CD8-positive, alpha-beta memory T cell (primary cell): ENCODE measurements at regions not wholly inside any gene's neighbourhood (a gene's known extent, or its start where the extent isn't known, plus 50 kb on each side); places are given as distances from the start of the nearest gene placed in this dataset.

Experiments used
- CTCF ChIA-PET: fragments of 350-600 bp; sonication (Branson Sonifier 250); formaldehyde crosslinking; loops from one replicate; lab custom pipeline; 2021; ENCODE audit warnings: antibody characterized with exemption; lab: Charles Lee
- POLR2A ChIA-PET: fragments of 350-600 bp; sonication (Branson Sonifier 250); formaldehyde crosslinking; loops from one replicate; lab custom pipeline; 2021; ENCODE audit warnings: antibody characterized with exemption; lab: Charles Lee
- DNase-seq, 5 donors: peaks; one replicate each; pipeline versions ENCODE4 v3.0.0 to v3.0.0-alpha.2; 2020 to 2022; ENCODE audit warnings: mixed read lengths in 1 of 5
- H3K27ac ChIP-seq: one replicate; pipeline ENCODE4 v1.7.0; 2013; ENCODE audit warnings: low read depth, mild to moderate bottlenecking, low read length, moderate library complexity
- H3K27me3 ChIP-seq: 2 replicates; pipeline ENCODE4 v1.7.0; 2013; ENCODE audit warnings: low read length, mild to moderate bottlenecking; ENCODE audit not compliant: insufficient read depth, poor library complexity, severe bottlenecking
- H3K36me3 ChIP-seq: 2 replicates; pipeline ENCODE4 v1.7.0; 2013; ENCODE audit warnings: mild to moderate bottlenecking, low read length, moderate library complexity; ENCODE audit not compliant: insufficient read depth
- H3K4me1 ChIP-seq: 2 replicates; pipeline ENCODE4 v1.7.0; 2013; ENCODE audit warnings: mild to moderate bottlenecking, low read length, moderate library complexity; ENCODE audit not compliant: insufficient read depth
- H3K4me3 ChIP-seq: 2 replicates; pipeline ENCODE4 v1.7.0; 2013; ENCODE audit warnings: mild to moderate bottlenecking, low read length
- H3K9me3 ChIP-seq: 2 replicates; pipeline ENCODE4 v1.7.0; 2013; ENCODE audit warnings: mild to moderate bottlenecking, low read length
- H3K27ac Mint-ChIP-seq, 8 donors: one replicate each; pipeline ENCODE4 v1.8.0; 2020 to 2021; ENCODE audit warnings: mixed read lengths in 8 of 8, mild to moderate bottlenecking in 6 of 8, inconsistent platforms in 3 of 8, moderate library complexity in 3 of 8
- H3K27me3 Mint-ChIP-seq, 2 donors: one replicate each; pipeline ENCODE4 v1.8.0; 2020 to 2021; ENCODE audit warnings: mixed read lengths in 2 of 2, mild to moderate bottlenecking in 1 of 2, moderate library complexity in 1 of 2
- H3K36me3 Mint-ChIP-seq, 3 donors: one replicate each; pipeline ENCODE4 v1.8.0; 2020 to 2021; ENCODE audit warnings: mixed read lengths in 3 of 3, inconsistent platforms in 1 of 3, mild to moderate bottlenecking in 1 of 3
- H3K4me1 Mint-ChIP-seq, 3 donors: one replicate each; pipeline ENCODE4 v1.8.0; 2020 to 2021; ENCODE audit warnings: mixed read lengths in 3 of 3, inconsistent platforms in 1 of 3, mild to moderate bottlenecking in 1 of 3
- H3K4me3 Mint-ChIP-seq, 7 donors: one replicate each; pipeline ENCODE4 v1.8.0; 2020 to 2021; ENCODE audit warnings: mixed read lengths in 7 of 7, mild to moderate bottlenecking in 6 of 7, moderate library complexity in 4 of 7, inconsistent platforms in 2 of 7
- H3K9me3 Mint-ChIP-seq, 5 donors: one replicate each; pipeline ENCODE4 v1.8.0; 2020 to 2022; ENCODE audit warnings: mixed read lengths in 5 of 5, mild to moderate bottlenecking in 3 of 5, moderate library complexity in 2 of 5, inconsistent platforms in 1 of 5

- CTCF ChIA-PET, result no interaction called here
- POLR2A ChIA-PET, result no interaction called here
These were observed 357.4 kb downstream of the TDRD3 start for GRCh38 chr13:60754211-60755090.

DNA sequence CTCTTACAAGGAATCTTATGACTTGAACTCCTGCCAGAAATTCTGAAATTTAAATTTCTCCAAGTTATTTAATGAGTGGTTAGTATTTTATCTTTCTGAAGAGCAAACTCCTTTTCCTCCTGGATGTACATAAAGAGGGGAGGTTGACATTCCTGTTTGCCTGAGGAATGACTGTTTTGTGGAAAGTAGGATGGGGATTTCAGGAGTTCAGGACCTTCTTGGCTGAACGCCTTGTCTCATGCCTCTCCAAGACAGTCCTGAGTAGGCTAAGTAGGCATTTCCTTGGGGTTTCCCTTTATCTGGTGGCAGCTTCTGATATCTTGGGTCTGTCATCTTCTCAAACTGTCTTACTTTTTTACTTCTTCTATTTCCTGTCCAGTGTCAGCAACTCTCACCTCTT is 356.6 kb downstream of the TDRD3 start:
- Mint-ChIP-seq H3K27ac (no peak overlapping the region), H3K36me3 (no peaks in the 10 kb centered on the region), H3K9me3 (peaks cover 1 to 6% (median 5%) of the 10 kb centered on the region in 5 donors), H3K4me3 (no peak overlapping the region), H3K4me1 (no peaks in the 10 kb centered on the region), H3K27me3 (no peaks in the 10 kb centered on the region)
- H3K36me3 ChIP-seq, result no peaks in the 10 kb centered on the region
- H3K4me1 ChIP-seq, result no peaks in the 10 kb centered on the region
- CTCF ChIA-PET, result no interaction called here
- DNase-seq, result no peak
- no peaks in the 10 kb centered on the region for H3K27me3 ChIP-seq
- H3K27ac ChIP-seq, result no peak overlapping the region
- H3K9me3 ChIP-seq, result no peaks in the 10 kb centered on the region
- POLR2A ChIA-PET, result no interaction called here
- no peak overlapping the region for H3K4me3 ChIP-seq

More at GRCh38 chr13:60754211-60755090, 357.4 kb downstream of the TDRD3 start:
- no peaks in the 10 kb centered on the region for H3K27me3 Mint-ChIP-seq
- DNase-seq, result no peak
- Histone ChIP-seq H3K4me3 (no peak overlapping the region), H3K9me3 (no peaks in the 10 kb centered on the region), H3K4me1 (no peaks in the 10 kb centered on the region), H3K27me3 (no peaks in the 10 kb centered on the region), H3K27ac (no peak overlapping the region), H3K36me3 (no peaks in the 10 kb centered on the region)
- H3K27ac Mint-ChIP-seq, result no peak overlapping the region
- no peaks in the 10 kb centered on the region for H3K4me1 Mint-ChIP-seq
- H3K9me3 Mint-ChIP-seq, result peaks cover 1 to 6% (median 4%) of the 10 kb centered on the region in 5 donors
- no peak overlapping the region for H3K4me3 Mint-ChIP-seq
- H3K36me3 Mint-ChIP-seq, result no peaks in the 10 kb centered on the region

DNA sequence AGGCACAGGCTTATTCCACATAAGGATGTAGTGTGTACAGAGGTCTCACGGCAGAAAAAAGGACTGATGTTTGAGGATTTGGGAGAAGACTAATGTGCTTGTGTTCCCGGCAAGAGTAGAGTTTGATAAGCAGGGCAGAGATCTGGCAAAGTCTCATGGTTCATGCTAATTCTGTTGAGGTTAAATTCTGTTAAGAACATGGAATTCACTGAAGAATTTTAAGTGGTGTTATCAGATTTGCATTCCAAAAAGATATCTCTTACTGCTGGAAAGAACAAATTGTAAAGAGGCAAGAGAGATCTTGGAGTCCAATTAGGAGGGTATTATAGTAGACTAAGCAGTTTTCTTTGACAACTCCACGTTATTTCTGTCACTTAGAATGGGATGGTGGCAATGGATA is 348.3 kb downstream of the TDRD3 start:
- POLR2A ChIA-PET, result no interaction called here

GRCh38 chr13:60733933-60734332 is 336.9 kb downstream of the TDRD3 start:
- Histone ChIP-seq H3K4me1 (no peaks in the 10 kb centered on the region), H3K27ac (no peak overlapping the region), H3K36me3 (no peaks in the 10 kb centered on the region), H3K27me3 (no peaks in the 10 kb centered on the region), H3K4me3 (no peak overlapping the region), H3K9me3 (no peaks in the 10 kb centered on the region)
- H3K4me1 Mint-ChIP-seq, result no peaks in the 10 kb centered on the region
- no peak overlapping the region for H3K27ac Mint-ChIP-seq
- H3K4me3 Mint-ChIP-seq, result no peak overlapping the region
- no peaks in the 10 kb centered on the region for H3K36me3 Mint-ChIP-seq
- peaks cover 0 to 2% of the 10 kb centered on the region in 2 donors for H3K27me3 Mint-ChIP-seq
- DNase-seq, result no peak
- H3K9me3 Mint-ChIP-seq, result peaks cover 0 to 14% (median 2%) of the 10 kb centered on the region in 5 donors
- POLR2A ChIA-PET, result no interaction called here
- CTCF ChIA-PET, result no interaction called here

More for the DNA sequence above, 348.3 kb downstream of the TDRD3 start:
- Histone ChIP-seq H3K27me3 (no peaks in the 10 kb centered on the region), H3K9me3 (no peaks in the 10 kb centered on the region), H3K4me1 (no peaks in the 10 kb centered on the region), H3K36me3 (no peaks in the 10 kb centered on the region), H3K27ac (no peak overlapping the region), H3K4me3 (no peak overlapping the region)
- Mint-ChIP-seq H3K4me1 (no peaks in the 10 kb centered on the region), H3K4me3 (no peak overlapping the region), H3K36me3 (no peaks in the 10 kb centered on the region), H3K9me3 (peaks cover 0 to 14% (median 7%) of the 10 kb centered on the region in 5 donors), H3K27me3 (peaks cover 0 to 2% of the 10 kb centered on the region in 2 donors), H3K27ac (no peak overlapping the region)
- CTCF ChIA-PET, result no interaction called here
- DNase-seq, result no peak

DNA sequence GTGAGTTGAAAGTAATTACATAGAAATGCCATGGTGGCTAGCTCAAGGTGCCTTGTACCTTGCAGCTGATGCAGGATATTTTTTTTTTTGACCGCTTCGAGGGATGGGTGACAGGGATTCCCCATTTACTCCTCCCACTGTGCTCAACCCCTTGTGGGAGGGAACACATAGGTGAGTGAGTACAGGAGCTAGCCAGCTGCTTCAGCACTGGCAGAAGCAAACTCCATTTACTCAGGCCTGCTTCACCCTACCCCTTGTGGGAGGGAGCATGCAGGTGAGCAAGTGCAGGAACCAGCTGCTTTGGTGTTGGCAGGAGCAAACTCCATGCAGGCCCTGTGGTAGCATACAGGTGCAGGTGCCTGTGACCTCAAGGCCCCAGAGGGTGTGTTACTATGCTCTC is 330.1 kb downstream of the TDRD3 start:
- peaks cover 0 to under 1% of the 10 kb centered on the region in 2 donors for H3K27me3 Mint-ChIP-seq
- Histone ChIP-seq H3K27me3 (no peaks in the 10 kb centered on the region), H3K4me1 (no peaks in the 10 kb centered on the region), H3K9me3 (no peaks in the 10 kb centered on the region), H3K36me3 (no peaks in the 10 kb centered on the region), H3K4me3 (no peak overlapping the region), H3K27ac (no peak overlapping the region)
- DNase-seq, result no peak
- ChIA-PET POLR2A (no interaction called here), CTCF (no interaction called here)
- peaks cover 0 to 5% (median 0%) of the 10 kb centered on the region in 5 donors for H3K9me3 Mint-ChIP-seq
- H3K4me3 Mint-ChIP-seq, result no peak overlapping the region
- no peaks in the 10 kb centered on the region for H3K36me3 Mint-ChIP-seq
- H3K4me1 Mint-ChIP-seq, result no peaks in the 10 kb centered on the region
- H3K27ac Mint-ChIP-seq, result no peak overlapping the region

- POLR2A ChIA-PET, result no interaction called here
- Mint-ChIP-seq H3K4me1 (no peaks in the 10 kb centered on the region), H3K36me3 (no peaks in the 10 kb centered on the region), H3K27ac (no peak overlapping the region), H3K4me3 (no peak overlapping the region), H3K9me3 (peaks cover 0 to 7% (median 4%) of the 10 kb centered on the region in 5 donors), H3K27me3 (no peaks in the 10 kb centered on the region)
- Histone ChIP-seq H3K36me3 (no peaks in the 10 kb centered on the region), H3K27ac (no peak overlapping the region), H3K4me3 (no peak overlapping the region), H3K4me1 (no peaks in the 10 kb centered on the region), H3K27me3 (no peaks in the 10 kb centered on the region), H3K9me3 (no peaks in the 10 kb centered on the region)
- DNase-seq, result no peak
- CTCF ChIA-PET, result no interaction called here
These were observed 324.0 kb downstream of the TDRD3 start for GRCh38 chr13:60721063-60721462.

GRCh38 chr13:60720590-60720989 is 323.6 kb downstream of the TDRD3 start:
- no peak overlapping the region for H3K4me3 Mint-ChIP-seq
- POLR2A ChIA-PET, result no interaction called here
- CTCF ChIA-PET, result no interaction called here
- no peaks in the 10 kb centered on the region for H3K36me3 Mint-ChIP-seq
- no peaks in the 10 kb centered on the region for H3K36me3 ChIP-seq
- H3K9me3 ChIP-seq, result no peaks in the 10 kb centered on the region
- no peaks in the 10 kb centered on the region for H3K4me1 ChIP-seq
- peaks cover 0 to 7% (median 4%) of the 10 kb centered on the region in 5 donors for H3K9me3 Mint-ChIP-seq
- H3K27ac Mint-ChIP-seq, result no peak overlapping the region
- no peaks in the 10 kb centered on the region for H3K27me3 Mint-ChIP-seq
- H3K27me3 ChIP-seq, result no peaks in the 10 kb centered on the region
- no peaks in the 10 kb centered on the region for H3K4me1 Mint-ChIP-seq
- H3K4me3 ChIP-seq, result no peak overlapping the region
- H3K27ac ChIP-seq, result no peak overlapping the region
- no peak for DNase-seq

DNA sequence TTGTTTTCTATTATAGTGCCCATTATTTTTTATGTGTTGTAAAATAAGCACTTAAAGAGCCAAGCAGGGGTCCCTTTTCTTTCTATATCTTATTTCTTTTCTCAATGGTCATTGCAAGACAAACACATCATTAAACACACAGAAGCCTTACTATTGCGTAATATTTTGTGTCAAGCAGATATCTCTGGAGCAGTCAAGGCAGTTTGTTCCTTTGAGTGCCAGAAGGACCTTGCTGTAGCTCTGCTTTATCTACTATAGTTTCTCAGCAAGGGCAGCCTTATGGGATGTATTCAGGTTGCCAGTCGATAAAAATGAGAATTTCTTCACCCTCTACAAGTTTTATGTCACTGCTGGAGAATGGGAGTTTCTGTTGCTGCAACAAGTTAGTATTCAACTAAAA is 319.3 kb downstream of the TDRD3 start:
- peaks cover 0 to 7% (median 3%) of the 10 kb centered on the region in 5 donors for H3K9me3 Mint-ChIP-seq
- H3K27me3 ChIP-seq, result no peaks in the 10 kb centered on the region
- H3K27ac ChIP-seq, result no peak overlapping the region
- DNase-seq, result no peak
- no peak overlapping the region for H3K27ac Mint-ChIP-seq
- H3K4me3 Mint-ChIP-seq, result no peak overlapping the region
- POLR2A ChIA-PET, result no interaction called here
- no peaks in the 10 kb centered on the region for H3K4me1 ChIP-seq
- CTCF ChIA-PET, result interaction anchor here (1.0 kb wide), 1 partner anchor 11 kb away, joined by 3 read pairs; no protein-coding TSS in a partner anchor
- H3K27me3 Mint-ChIP-seq, result no peaks in the 10 kb centered on the region
- H3K4me1 Mint-ChIP-seq, result no peaks in the 10 kb centered on the region
- H3K9me3 ChIP-seq, result no peaks in the 10 kb centered on the region
- H3K36me3 Mint-ChIP-seq, result no peaks in the 10 kb centered on the region
- no peak overlapping the region for H3K4me3 ChIP-seq
- H3K36me3 ChIP-seq, result no peaks in the 10 kb centered on the region
